Urothelium cell line (cell line): ENCODE measurements at regions not wholly inside any gene's neighbourhood (a gene's known extent, or its start where the extent isn't known, plus 50 kb on each side); places are given as distances from the start of the nearest gene placed in this dataset.
"Not testable (repeated sequence)": the region's sequence is repeated elsewhere in the genome, so short reads cannot be mapped to it uniquely, and the experiment has no call there.

Experiments used
- DNase-seq: peaks from one replicate; pipeline ENCODE4 v3.0.0; 2011; ENCODE audit warnings: low spot score, mixed read lengths
- FAIRE-seq: peaks from 2 replicates; lab custom pipeline; 2011; peaks lifted over from hg19 to GRCh38; lab: Jason Lieb, UNC

- FAIRE-seq (no peak), DNase-seq (no peak)
These were observed 192.8 kb upstream of the TTC14 start for GRCh38 chr3:180409170-180409569.

GRCh38 chr3:180409883-180410282 is 192.1 kb upstream of the TTC14 start:
- FAIRE-seq: no peak

GRCh38 chr3:180414157-180414556 is 187.8 kb upstream of the TTC14 start:
- no peak for DNase-seq
- no peak for FAIRE-seq

More at GRCh38 chr3:180409883-180410282, 192.1 kb upstream of the TTC14 start:
- no peak for DNase-seq

- FAIRE-seq: no peak
- peak; percentile 13 for DNase-seq
These were observed 185.8 kb upstream of the TTC14 start for GRCh38 chr3:180416111-180416594.

- FAIRE-seq: no peak
- DNase-seq: no peak
These were observed 184.7 kb upstream of the TTC14 start for GRCh38 chr3:180417241-180417640.

- DNase-seq (no peak), FAIRE-seq (no peak)
These were observed 181.9 kb upstream of the TTC14 start for GRCh38 chr3:180420016-180420415.

- no peak for DNase-seq
- no peak for FAIRE-seq
These were observed 181.2 kb upstream of the TTC14 start for GRCh38 chr3:180420804-180421203.

- DNase-seq (no peak), FAIRE-seq (no peak)
These were observed 180.7 kb upstream of the TTC14 start for GRCh38 chr3:180421221-180421620.

GRCh38 chr3:180421721-180422120 is 180.2 kb upstream of the TTC14 start:
- FAIRE-seq (no peak), DNase-seq (no peak)

GRCh38 chr3:180424305-180424704 is 177.7 kb upstream of the TTC14 start:
- not testable (repeated sequence) for FAIRE-seq, DNase-seq

GRCh38 chr3:180430896-180431295 is 171.1 kb upstream of the TTC14 start:
- FAIRE-seq (no peak), DNase-seq (no peak)

GRCh38 chr3:180433152-180433551 is 168.8 kb upstream of the TTC14 start:
- no peak for FAIRE-seq
- peak; percentile 14 for DNase-seq

GRCh38 chr3:180447136-180447535 is 154.8 kb upstream of the TTC14 start:
- DNase-seq: no peak
- no peak for FAIRE-seq

- FAIRE-seq, DNase-seq: not testable (repeated sequence)
These were observed 153.6 kb upstream of the TTC14 start for GRCh38 chr3:180448407-180448806.

- no peak for DNase-seq
- FAIRE-seq: no peak
These were observed 144.7 kb upstream of the TTC14 start for GRCh38 chr3:180457225-180457624.

- DNase-seq (no peak), FAIRE-seq (no peak)
These were observed 135.5 kb upstream of the TTC14 start for GRCh38 chr3:180466401-180467011.

- DNase-seq (no peak), FAIRE-seq (no peak)
These were observed 134.8 kb upstream of the TTC14 start for GRCh38 chr3:180467177-180467576.

- no peak for FAIRE-seq
- no peak for DNase-seq
These were observed 132.8 kb upstream of the TTC14 start for GRCh38 chr3:180469149-180469548.

GRCh38 chr3:180478695-180479094 is 123.3 kb upstream of the TTC14 start:
- no peak for FAIRE-seq
- DNase-seq: no peak

GRCh38 chr3:180492047-180492446 is 109.9 kb upstream of the TTC14 start:
- FAIRE-seq (no peak), DNase-seq (no peak)

GRCh38 chr3:180496995-180497394 is 105.0 kb upstream of the TTC14 start:
- FAIRE-seq: no peak

GRCh38 chr3:180516368-180516767 is 85.6 kb upstream of the TTC14 start:
- FAIRE-seq (no peak), DNase-seq (no peak)

More at GRCh38 chr3:180496995-180497394, 105.0 kb upstream of the TTC14 start:
- no peak for DNase-seq

GRCh38 chr3:180523040-180523439 is 78.9 kb upstream of the TTC14 start:
- FAIRE-seq (no peak), DNase-seq (no peak)
